Lower leg skin (tissue), 4 donors: ENCODE measurements at regions not wholly inside any gene's neighbourhood (a gene's known extent, or its start where the extent isn't known, plus 50 kb on each side); places are given as distances from the start of the nearest gene placed in this dataset.

Source experiments
- DNase-seq, 2 donors: peaks; one replicate each; pipeline ENCODE4 v3.0.0-alpha.2; 2019; ENCODE audit warnings: low spot score in 2 of 2
- H3K4me3 ChIP-seq: fragments of 200-600 bp; sonication (generic); 2 replicates; pipeline ENCODE4 v1.5.1; 2017; ENCODE audit warnings: mild to moderate bottlenecking, low read depth; ENCODE audit not compliant: poor library complexity, severe bottlenecking
- CTCF ChIP-seq, 3 donors: fragments of 450-650 bp; IDR thresholded peaks; one replicate each; pipeline ENCODE4 v1.5.1; 2016; ENCODE audit warnings: antibody characterized with exemption in 3 of 3, mild to moderate bottlenecking in 3 of 3, moderate library complexity in 2 of 3
- POLR2A ChIP-seq, 2 donors: fragments of 450-650 bp; IDR thresholded peaks; one replicate each; pipeline ENCODE4 v1.6.1; 2016 to 2017; ENCODE audit warnings: antibody characterized with exemption in 2 of 2, mild to moderate bottlenecking in 1 of 2, moderate library complexity in 1 of 2
- WGBS, 2 donors: methylation state at CpG; one replicate each; pipeline ENCODE4 v1.1.5; 2018; 5-methylcytosine and 5-hydroxymethylcytosine counted together
- intact Hi-C: fragments of 100-400 bp; cut with DNase I; formaldehyde crosslinking; loops from one replicate; pipeline ENCODE4 v1.15.0; 2023; ENCODE audit warnings: low total_unique reads

- 76 to 77% methylated on average over 3 of the region's 3 CpGs for WGBS, 2 donors
- DNase-seq, result no peak
- H3K4me3 ChIP-seq, result no peak overlapping the region
- TF ChIP-seq POLR2A (IDR thresholded peaks at IDR 0.05) (no peak), CTCF (IDR thresholded peaks at IDR 0.05) (no peak)
- intact Hi-C loops, result no loop called here
Measured at GRCh38 chr3:18840535-18841137, 307.7 kb upstream of the KCNH8 start.

- intact Hi-C loops, result no loop called here
- TF ChIP-seq POLR2A (IDR thresholded peaks at IDR 0.05), result no peak
- no peak for TF ChIP-seq CTCF (IDR thresholded peaks at IDR 0.05)
- DNase-seq, result no peak
- 68 to 91% methylated on average over 1 of the region's 1 CpG for WGBS, 2 donors
- no peak overlapping the region for H3K4me3 ChIP-seq
Measured at GRCh38 chr3:18838758-18839157, 309.6 kb upstream of the KCNH8 start.

- no peak for DNase-seq
- WGBS, 2 donors, result 62 to 77% methylated on average over 3 of the region's 3 CpGs
- no peak for TF ChIP-seq POLR2A (IDR thresholded peaks at IDR 0.05)
- no peak for TF ChIP-seq CTCF (IDR thresholded peaks at IDR 0.05)
- intact Hi-C loops, result no loop called here
- H3K4me3 ChIP-seq, result no peak overlapping the region
Measured at GRCh38 chr3:18837137-18837755, 311.1 kb upstream of the KCNH8 start.

- no peak for DNase-seq
- intact Hi-C loops, result no loop called here
- H3K4me3 ChIP-seq, result no peak overlapping the region
- TF ChIP-seq CTCF (IDR thresholded peaks at IDR 0.05) (no peak), POLR2A (IDR thresholded peaks at IDR 0.05) (no peak)
- WGBS, 2 donors, result 88 to 94% methylated on average over 4 of the region's 4 CpGs
Measured at GRCh38 chr3:18835021-18835420, 313.3 kb upstream of the KCNH8 start.

GRCh38 chr3:18830087-18830486 lies 318.2 kb upstream of the KCNH8 start:
- no peak for DNase-seq
- TF ChIP-seq CTCF (IDR thresholded peaks at IDR 0.05) (no peak), POLR2A (IDR thresholded peaks at IDR 0.05) (no peak)
- 77 to 81% methylated on average over 5 of the region's 5 CpGs for WGBS, 2 donors

GRCh38 chr3:18828637-18829036 lies 319.7 kb upstream of the KCNH8 start:
- no peak overlapping the region for H3K4me3 ChIP-seq
- no peak for DNase-seq
- intact Hi-C loops, result no loop called here
- WGBS, 2 donors, result 97% methylated on average over 2 of the region's 2 CpGs
- no peak for TF ChIP-seq CTCF (IDR thresholded peaks at IDR 0.05)

More at GRCh38 chr3:18830087-18830486, 318.2 kb upstream of the KCNH8 start:
- intact Hi-C loops, result no loop called here
- H3K4me3 ChIP-seq, result no peak overlapping the region
